Upper lobe of left lung (tissue), 4 donors: ENCODE measurements at regions not wholly inside any gene's neighbourhood (a gene's known extent, or its start where the extent isn't known, plus 50 kb on each side); places are given as distances from the start of the nearest gene placed in this dataset.

Experiments used
- POLR2A ChIP-seq, 4 donors: fragments of 450-650 bp; IDR thresholded peaks; one replicate each; pipeline ENCODE4 v1.5.1; 2016 to 2017; ENCODE audit warnings: antibody characterized with exemption in 4 of 4, mild to moderate bottlenecking in 2 of 4
- TF ChIP-seq, protein P1 (sequence below), 6 experiments: fragments of 450-650 bp in 4 of 6; fragments of 200-600 bp in 2 of 6; sonication (generic) in 2 of 6; IDR thresholded peaks; one replicate each; pipeline ENCODE4 v1.5.1; 2016 to 2019; ENCODE audit warnings: antibody characterized with exemption in 6 of 6

DNA sequence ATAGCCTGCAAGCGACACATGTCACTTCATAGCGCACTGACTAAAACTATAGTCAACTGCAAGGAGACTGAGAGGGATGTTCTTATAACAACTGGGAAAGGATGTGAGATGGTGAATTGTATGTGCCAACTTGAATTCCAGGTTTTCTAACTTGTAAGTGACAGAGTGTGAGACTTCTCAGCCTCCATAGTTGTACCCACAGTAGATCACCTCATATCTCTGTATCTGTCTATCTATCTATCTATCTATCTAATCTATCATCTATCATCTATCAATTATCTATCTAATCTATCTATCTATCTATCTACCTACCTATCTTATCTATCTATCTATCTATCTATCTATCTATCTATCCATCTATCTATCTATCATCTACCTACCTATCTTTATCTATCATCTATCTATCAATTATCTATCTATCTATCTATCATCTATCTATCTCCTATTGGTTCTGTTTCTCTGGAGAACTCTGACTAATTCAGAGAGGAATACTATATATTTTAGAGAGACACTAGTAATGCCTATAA is 162.3 kb downstream of the CTH start:
- TF ChIP-seq, protein P1, sequence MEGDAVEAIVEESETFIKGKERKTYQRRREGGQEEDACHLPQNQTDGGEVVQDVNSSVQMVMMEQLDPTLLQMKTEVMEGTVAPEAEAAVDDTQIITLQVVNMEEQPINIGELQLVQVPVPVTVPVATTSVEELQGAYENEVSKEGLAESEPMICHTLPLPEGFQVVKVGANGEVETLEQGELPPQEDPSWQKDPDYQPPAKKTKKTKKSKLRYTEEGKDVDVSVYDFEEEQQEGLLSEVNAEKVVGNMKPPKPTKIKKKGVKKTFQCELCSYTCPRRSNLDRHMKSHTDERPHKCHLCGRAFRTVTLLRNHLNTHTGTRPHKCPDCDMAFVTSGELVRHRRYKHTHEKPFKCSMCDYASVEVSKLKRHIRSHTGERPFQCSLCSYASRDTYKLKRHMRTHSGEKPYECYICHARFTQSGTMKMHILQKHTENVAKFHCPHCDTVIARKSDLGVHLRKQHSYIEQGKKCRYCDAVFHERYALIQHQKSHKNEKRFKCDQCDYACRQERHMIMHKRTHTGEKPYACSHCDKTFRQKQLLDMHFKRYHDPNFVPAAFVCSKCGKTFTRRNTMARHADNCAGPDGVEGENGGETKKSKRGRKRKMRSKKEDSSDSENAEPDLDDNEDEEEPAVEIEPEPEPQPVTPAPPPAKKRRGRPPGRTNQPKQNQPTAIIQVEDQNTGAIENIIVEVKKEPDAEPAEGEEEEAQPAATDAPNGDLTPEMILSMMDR (IDR thresholded peaks at IDR 0.05), result no peak
- no peak for TF ChIP-seq POLR2A (IDR thresholded peaks at IDR 0.05)
